ENCODE measurements at regions not wholly inside any gene's neighbourhood (a gene's known extent, or its start where the extent isn't known, plus 50 kb on each side); places are given as distances from the start of the nearest gene placed in this dataset.

GRCh38 chr3:147582642-147583041, 173.5 kb downstream of the ZIC1 start:
- no peaks in the 10 kb centered on the region for H3K9me3 ChIP-seq (ENCODE audit: control insufficient read depth, low read length)
- no peaks in the 10 kb centered on the region for H3K36me3 ChIP-seq (ENCODE audit: control insufficient read depth, insufficient read depth, low read length)
- H3K27ac ChIP-seq (ENCODE audit: low read depth, low read length, severe bottlenecking): no peak overlapping the region
- H3K4me1 ChIP-seq (ENCODE audit: control insufficient read depth, insufficient read depth, low read length, poor library complexity, severe bottlenecking): no peaks in the 10 kb centered on the region
- no peak overlapping the region for H3K4me3 ChIP-seq (ENCODE audit: extremely low read depth, insufficient read depth, low read length, poor library complexity, severe bottlenecking)

DNA sequence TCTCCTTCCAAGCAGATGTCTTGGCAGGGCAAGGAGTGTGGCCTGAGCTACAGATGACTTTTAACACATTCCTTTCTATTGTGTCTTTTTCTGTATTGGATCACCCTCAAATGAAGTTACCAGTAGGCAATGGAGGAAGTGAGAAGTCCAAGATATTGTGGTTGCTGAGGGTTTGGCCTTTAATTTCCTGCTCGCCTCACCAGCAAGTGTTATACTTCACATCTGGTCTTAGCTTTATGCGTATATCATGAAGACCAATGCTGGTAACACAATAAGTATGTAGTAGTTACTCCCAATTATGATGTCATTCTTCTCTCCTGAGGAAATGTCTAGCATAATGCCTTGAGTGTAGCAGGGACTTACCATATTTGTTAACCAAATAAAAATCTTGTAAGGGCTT, 179.9 kb downstream of the ZIC1 start:
- Histone ChIP-seq H3K9me3 (ENCODE audit: control insufficient read depth, low read length) (no peaks in the 10 kb centered on the region), H3K4me3 (ENCODE audit: extremely low read depth, insufficient read depth, low read length, poor library complexity, severe bottlenecking) (no peak overlapping the region), H3K36me3 (ENCODE audit: control insufficient read depth, insufficient read depth, low read length) (no peaks in the 10 kb centered on the region), H3K27ac (ENCODE audit: low read depth, low read length, severe bottlenecking) (no peak overlapping the region), H3K4me1 (ENCODE audit: control insufficient read depth, insufficient read depth, low read length, poor library complexity, severe bottlenecking) (no peaks in the 10 kb centered on the region)
- 83% methylated on average over 1 of the region's 2 CpGs; no CpG with 5 or more reads in 1 of the 2 experiments for WGBS, 2 experiments (ENCODE audit: insufficient coverage in 2 of 2)

- Histone ChIP-seq H3K4me3 (ENCODE audit: extremely low read depth, insufficient read depth, low read length, poor library complexity, severe bottlenecking) (no peak overlapping the region), H3K36me3 (ENCODE audit: control insufficient read depth, insufficient read depth, low read length) (no peaks in the 10 kb centered on the region), H3K4me1 (ENCODE audit: control insufficient read depth, insufficient read depth, low read length, poor library complexity, severe bottlenecking) (no peaks in the 10 kb centered on the region), H3K9me3 (ENCODE audit: control insufficient read depth, low read length) (peaks cover 7% of the 10 kb centered on the region), H3K27ac (ENCODE audit: low read depth, low read length, severe bottlenecking) (no peak overlapping the region)
- 100% methylated on average over 1 to 2 of the region's 4 CpGs for WGBS, 2 experiments (ENCODE audit: insufficient coverage in 2 of 2)
These were observed 195.0 kb downstream of the ZIC1 start for GRCh38 chr3:147604136-147604535.

DNA sequence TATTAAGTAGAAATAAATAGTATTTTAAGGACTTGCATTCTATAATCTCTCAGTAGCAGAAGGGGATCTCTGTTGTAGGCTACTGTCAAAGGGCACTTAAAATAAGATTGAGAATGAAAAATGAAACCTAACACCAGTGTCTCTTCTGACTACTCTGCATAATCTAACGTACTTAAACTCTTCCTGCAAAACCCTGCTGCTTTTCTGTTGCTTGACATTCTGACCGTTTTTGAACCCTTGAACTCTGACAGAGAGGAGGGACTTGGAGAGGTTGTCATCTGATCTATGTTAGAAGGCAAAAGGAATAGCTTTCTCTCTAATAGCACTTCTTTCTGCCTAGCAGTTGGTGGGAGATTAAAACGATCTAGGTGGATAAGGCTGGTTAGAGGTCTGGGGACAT, 204.6 kb downstream of the ZIC1 start:
- Histone ChIP-seq H3K9me3 (ENCODE audit: control insufficient read depth, low read length) (no peaks in the 10 kb centered on the region), H3K4me1 (ENCODE audit: control insufficient read depth, insufficient read depth, low read length, poor library complexity, severe bottlenecking) (no peaks in the 10 kb centered on the region), H3K27ac (ENCODE audit: low read depth, low read length, severe bottlenecking) (no peak overlapping the region), H3K4me3 (ENCODE audit: extremely low read depth, insufficient read depth, low read length, poor library complexity, severe bottlenecking) (no peak overlapping the region), H3K36me3 (ENCODE audit: control insufficient read depth, insufficient read depth, low read length) (no peaks in the 10 kb centered on the region)
- WGBS, 2 experiments (ENCODE audit: insufficient coverage in 2 of 2): 40% methylated on average over 1 of the region's 3 CpGs; no CpG with 5 or more reads in 1 of the 2 experiments

- Histone ChIP-seq H3K27ac (ENCODE audit: low read depth, low read length, severe bottlenecking) (no peak overlapping the region), H3K9me3 (ENCODE audit: control insufficient read depth, low read length) (no peaks in the 10 kb centered on the region), H3K4me1 (ENCODE audit: control insufficient read depth, insufficient read depth, low read length, poor library complexity, severe bottlenecking) (no peaks in the 10 kb centered on the region), H3K4me3 (ENCODE audit: extremely low read depth, insufficient read depth, low read length, poor library complexity, severe bottlenecking) (no peak overlapping the region), H3K36me3 (ENCODE audit: control insufficient read depth, insufficient read depth, low read length) (no peaks in the 10 kb centered on the region)
- 71 to 85% methylated on average over 1 to 2 of the region's 3 CpGs for WGBS, 2 experiments (ENCODE audit: insufficient coverage in 2 of 2)
These were observed 205.0 kb downstream of the ZIC1 start for GRCh38 chr3:147614210-147614609.

DNA sequence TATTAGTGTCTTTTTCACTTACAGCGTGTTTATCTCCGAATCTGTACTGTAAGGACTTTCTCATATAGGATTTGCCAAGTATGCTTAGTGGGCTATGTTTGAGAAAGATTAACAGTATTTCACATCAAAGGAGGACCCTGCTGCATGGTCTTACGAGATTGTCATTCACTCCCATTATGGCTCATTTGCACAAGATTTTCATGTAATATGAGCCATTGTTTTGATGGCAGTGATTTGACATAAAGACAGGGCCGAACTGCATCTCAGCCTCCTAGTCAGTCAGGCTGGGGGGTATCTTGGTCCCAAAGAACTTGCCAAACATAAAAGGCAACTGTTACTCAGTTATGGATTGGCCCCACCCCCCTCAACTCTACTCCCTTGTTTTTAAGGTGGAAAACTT, 205.9 kb downstream of the ZIC1 start:
- H3K4me1 ChIP-seq (ENCODE audit: control insufficient read depth, insufficient read depth, low read length, poor library complexity, severe bottlenecking): no peaks in the 10 kb centered on the region
- 75 to 100% methylated on average over 1 to 4 of the region's 4 CpGs for WGBS, 2 experiments (ENCODE audit: insufficient coverage in 2 of 2)

DNA sequence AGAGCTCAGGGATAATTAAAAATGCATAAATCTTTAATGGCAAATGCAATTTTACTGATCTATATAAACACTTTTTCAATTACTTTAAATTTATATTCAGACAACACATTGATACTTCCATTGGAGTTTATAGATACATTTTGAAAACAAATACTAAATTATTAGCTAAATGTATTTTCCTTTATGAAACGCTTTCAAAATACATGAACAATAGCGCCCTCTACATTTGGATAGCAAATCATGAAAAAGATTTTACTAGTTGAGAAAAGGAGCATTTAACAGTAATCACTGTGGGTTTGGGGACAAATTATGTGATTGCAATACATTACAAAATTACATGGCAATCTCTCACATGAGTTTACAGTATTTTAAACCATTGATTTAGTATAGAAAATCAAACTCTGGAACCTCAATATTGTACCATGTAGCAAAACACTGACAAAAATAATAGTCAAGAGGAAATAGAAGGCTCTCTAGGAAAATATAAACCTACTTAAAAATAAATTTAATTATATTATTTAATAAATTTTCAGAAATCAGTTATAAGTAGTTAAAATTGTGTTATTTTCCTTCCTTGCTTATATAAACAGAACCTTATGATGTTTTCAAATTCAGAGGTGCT, 207.9 kb downstream of the ZIC1 start:
- Histone ChIP-seq H3K27ac (ENCODE audit: low read depth, low read length, severe bottlenecking) (no peak overlapping the region), H3K9me3 (ENCODE audit: control insufficient read depth, low read length) (no peaks in the 10 kb centered on the region), H3K36me3 (ENCODE audit: control insufficient read depth, insufficient read depth, low read length) (no peaks in the 10 kb centered on the region), H3K4me1 (ENCODE audit: control insufficient read depth, insufficient read depth, low read length, poor library complexity, severe bottlenecking) (no peaks in the 10 kb centered on the region), H3K4me3 (ENCODE audit: extremely low read depth, insufficient read depth, low read length, poor library complexity, severe bottlenecking) (no peak overlapping the region)
- WGBS, 2 experiments (ENCODE audit: insufficient coverage in 2 of 2): no CpG with 5 or more reads among the region's 2 CpGs

More for the DNA sequence above, 205.9 kb downstream of the ZIC1 start:
- Histone ChIP-seq H3K9me3 (ENCODE audit: control insufficient read depth, low read length) (no peaks in the 10 kb centered on the region), H3K27ac (ENCODE audit: low read depth, low read length, severe bottlenecking) (no peak overlapping the region), H3K4me3 (ENCODE audit: extremely low read depth, insufficient read depth, low read length, poor library complexity, severe bottlenecking) (no peak overlapping the region), H3K36me3 (ENCODE audit: control insufficient read depth, insufficient read depth, low read length) (no peaks in the 10 kb centered on the region)

- Histone ChIP-seq H3K27ac (ENCODE audit: low read depth, low read length, severe bottlenecking) (no peak overlapping the region), H3K4me1 (ENCODE audit: control insufficient read depth, insufficient read depth, low read length, poor library complexity, severe bottlenecking) (no peaks in the 10 kb centered on the region), H3K36me3 (ENCODE audit: control insufficient read depth, insufficient read depth, low read length) (no peaks in the 10 kb centered on the region), H3K4me3 (ENCODE audit: extremely low read depth, insufficient read depth, low read length, poor library complexity, severe bottlenecking) (no peak overlapping the region), H3K9me3 (ENCODE audit: control insufficient read depth, low read length) (no peaks in the 10 kb centered on the region)
- 67 to 83% methylated on average over 3 to 4 of the region's 4 CpGs for WGBS, 2 experiments (ENCODE audit: insufficient coverage in 2 of 2)
These were observed 209.5 kb downstream of the ZIC1 start for GRCh38 chr3:147618691-147619090.

DNA sequence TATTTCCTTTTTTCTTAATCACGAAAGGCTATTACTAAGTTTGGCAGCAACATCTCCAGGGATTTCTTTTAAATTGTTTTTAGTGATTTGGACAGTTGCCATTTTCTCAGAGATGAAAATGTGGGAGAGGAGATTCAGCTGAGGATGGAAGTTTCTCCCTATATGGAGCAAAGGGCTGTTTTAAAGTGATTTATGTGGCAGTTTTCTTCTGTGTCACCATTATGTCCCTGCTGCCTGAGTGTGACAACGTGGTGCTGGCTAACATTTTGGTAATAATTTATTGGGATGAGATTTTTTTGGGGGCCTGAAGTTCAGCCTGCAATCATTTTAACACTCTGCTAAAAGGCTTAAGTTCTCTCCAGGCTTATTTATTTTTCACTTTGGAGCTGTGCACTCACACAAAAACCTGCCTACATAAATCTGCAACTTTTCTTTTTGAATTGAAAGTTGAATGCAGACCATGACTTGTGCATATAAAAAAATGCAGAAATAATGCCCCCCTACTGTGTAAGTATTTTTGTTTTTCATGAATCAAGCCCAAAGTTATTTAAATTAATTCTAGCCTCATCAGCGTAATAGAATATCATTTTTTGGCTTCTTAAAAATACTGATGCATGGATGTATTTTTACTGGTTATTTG, 210.9 kb downstream of the ZIC1 start:
- Histone ChIP-seq H3K9me3 (ENCODE audit: control insufficient read depth, low read length) (no peaks in the 10 kb centered on the region), H3K4me3 (ENCODE audit: extremely low read depth, insufficient read depth, low read length, poor library complexity, severe bottlenecking) (no peak overlapping the region), H3K27ac (ENCODE audit: low read depth, low read length, severe bottlenecking) (no peak overlapping the region), H3K36me3 (ENCODE audit: control insufficient read depth, insufficient read depth, low read length) (no peaks in the 10 kb centered on the region), H3K4me1 (ENCODE audit: control insufficient read depth, insufficient read depth, low read length, poor library complexity, severe bottlenecking) (no peaks in the 10 kb centered on the region)
- 0 to 50% methylated on average over 1 of the region's 3 CpGs for WGBS, 2 experiments (ENCODE audit: insufficient coverage in 2 of 2)

- H3K4me3 ChIP-seq (ENCODE audit: extremely low read depth, insufficient read depth, low read length, poor library complexity, severe bottlenecking): no peak overlapping the region
- H3K27ac ChIP-seq (ENCODE audit: low read depth, low read length, severe bottlenecking): no peak overlapping the region
- no peaks in the 10 kb centered on the region for H3K4me1 ChIP-seq (ENCODE audit: control insufficient read depth, insufficient read depth, low read length, poor library complexity, severe bottlenecking)
- H3K9me3 ChIP-seq (ENCODE audit: control insufficient read depth, low read length): no peaks in the 10 kb centered on the region
- H3K36me3 ChIP-seq (ENCODE audit: control insufficient read depth, insufficient read depth, low read length): no peaks in the 10 kb centered on the region
These were observed 211.7 kb downstream of the ZIC1 start for GRCh38 chr3:147620906-147621305.

DNA sequence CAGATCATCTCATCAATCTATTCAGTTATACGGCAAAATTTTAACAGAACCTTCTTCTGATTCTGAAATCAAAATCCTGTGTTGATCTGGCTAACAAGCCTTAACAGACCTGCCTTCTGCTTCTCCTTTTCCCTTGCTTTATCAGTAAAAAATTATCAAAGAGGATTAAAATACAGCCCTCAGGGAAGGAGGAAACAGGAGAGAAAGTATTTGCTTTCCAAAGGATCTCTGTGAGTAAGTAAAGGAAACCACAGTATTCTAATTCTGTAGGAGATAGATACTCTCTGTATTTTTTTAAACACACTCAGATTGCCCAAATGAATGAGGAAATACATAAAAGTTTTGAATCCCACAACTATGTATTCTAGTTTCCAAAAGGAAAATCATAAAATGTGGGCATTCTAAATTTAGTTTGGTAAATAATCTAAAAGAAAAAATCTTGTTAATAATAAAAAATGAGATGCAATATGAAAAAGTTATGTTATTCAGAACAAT, 221.8 kb downstream of the ZIC1 start:
- 100% methylated on average over 1 of the region's 1 CpG; no CpG with 5 or more reads in 1 of the 2 experiments for WGBS, 2 experiments (ENCODE audit: insufficient coverage in 2 of 2)
- Histone ChIP-seq H3K9me3 (ENCODE audit: control insufficient read depth, low read length) (peaks cover 3% of the 10 kb centered on the region), H3K4me1 (ENCODE audit: control insufficient read depth, insufficient read depth, low read length, poor library complexity, severe bottlenecking) (no peaks in the 10 kb centered on the region), H3K4me3 (ENCODE audit: extremely low read depth, insufficient read depth, low read length, poor library complexity, severe bottlenecking) (no peak overlapping the region), H3K27ac (ENCODE audit: low read depth, low read length, severe bottlenecking) (no peak overlapping the region), H3K36me3 (ENCODE audit: control insufficient read depth, insufficient read depth, low read length) (no peaks in the 10 kb centered on the region)

Measured in mesodermal cell (in vitro differentiated cells).